Mucosa of descending colon (tissue), 3 donors: ENCODE measurements at regions not wholly inside any gene's neighbourhood (a gene's known extent, or its start where the extent isn't known, plus 50 kb on each side); places are given as distances from the start of the nearest gene placed in this dataset.

Experiments
- ATAC-seq: fragments of 200-7000 bp; cut with Tn5 transposase; one replicate; pipeline ENCODE4 v1.9.1; 2020; ENCODE audit warnings: mild to moderate bottlenecking, moderate library complexity
- DNase-seq, 3 donors: peaks; one replicate each; pipeline ENCODE4 v3.0.0-alpha.2; 2020
- H3K36me3 ChIP-seq: fragments of 200-600 bp; one replicate; pipeline ENCODE4 v1.8.0; 2021; ENCODE audit warnings: low read depth, mild to moderate bottlenecking
- H3K4me1 ChIP-seq: fragments of 200-600 bp; one replicate; pipeline ENCODE4 v1.8.0; 2021; ENCODE audit warnings: low read depth, mild to moderate bottlenecking
- H3K4me3 ChIP-seq: fragments of 200-600 bp; one replicate; pipeline ENCODE4 v1.8.0; 2021; ENCODE audit warnings: mild to moderate bottlenecking
- H3K9me3 ChIP-seq: fragments of 200-600 bp; one replicate; pipeline ENCODE4 v1.8.0; 2021; ENCODE audit warnings: mild to moderate bottlenecking
- intact Hi-C, 2 donors: fragments of 100-400 bp; cut with DNase I in 1 of 2; cut with micrococcal nuclease in 1 of 2; formaldehyde crosslinking; loops; one replicate each; pipeline versions ENCODE4 v1.11.0 to v1.11.1; 2022; cut with DNase I, micrococcal nuclease
- TF ChIP-seq, protein P1 (sequence below): fragments of 200-600 bp; IDR thresholded peaks from one replicate; pipeline ENCODE4 v1.8.0; 2022; ENCODE audit warnings: antibody characterized with exemption, mild to moderate bottlenecking
- donor health status: DM: no; HTN: no; CAD: no; lungs with moderate emphysema.
- donor health status: DM: no; HTN: no; CAD: no.
- donor health status: DM: no; HTN: yes; CAD: no.

DNA sequence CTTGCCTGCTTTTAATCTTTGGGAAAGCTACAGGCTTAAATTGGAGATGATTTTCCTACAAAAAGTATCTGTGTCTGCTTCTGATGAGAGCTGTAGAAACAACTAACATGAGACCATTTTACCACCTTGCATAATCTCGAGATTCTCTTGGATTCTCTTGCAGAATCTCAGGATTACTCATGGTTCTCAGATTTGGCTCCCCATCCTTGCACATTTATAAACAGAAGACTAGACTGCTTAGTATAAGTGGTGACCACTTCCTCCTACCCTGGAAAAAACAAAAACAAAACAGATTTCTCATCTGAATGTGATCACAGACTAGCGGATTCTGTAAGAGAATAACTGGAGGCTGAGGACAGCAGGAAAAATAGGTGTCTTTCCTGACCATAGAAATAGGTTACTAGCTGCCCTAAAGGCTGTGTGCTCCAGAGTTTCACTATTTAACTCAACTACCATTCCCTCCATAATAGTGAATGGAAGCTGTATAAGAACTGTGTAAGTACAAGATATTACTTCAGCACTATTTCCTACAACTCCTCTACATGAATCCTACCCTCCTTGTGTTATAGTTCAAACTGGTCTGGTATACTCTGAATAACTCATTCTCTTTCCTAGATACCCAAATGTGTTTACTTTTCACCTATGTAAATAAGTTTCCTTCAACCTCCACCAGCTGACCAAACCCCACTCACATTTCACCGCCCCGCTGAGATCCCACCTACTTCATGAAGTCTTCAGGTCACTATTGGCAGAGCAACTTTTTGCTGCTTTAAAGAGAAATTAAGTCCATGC is 122.2 kb upstream of the C2CD4B start:
- Histone ChIP-seq H3K9me3 (no peaks in the 10 kb centered on the region), H3K4me3 (no peak overlapping the region), H3K4me1 (peaks cover 3% of the 10 kb centered on the region), H3K36me3 (no peaks in the 10 kb centered on the region)
- TF ChIP-seq, protein P1, sequence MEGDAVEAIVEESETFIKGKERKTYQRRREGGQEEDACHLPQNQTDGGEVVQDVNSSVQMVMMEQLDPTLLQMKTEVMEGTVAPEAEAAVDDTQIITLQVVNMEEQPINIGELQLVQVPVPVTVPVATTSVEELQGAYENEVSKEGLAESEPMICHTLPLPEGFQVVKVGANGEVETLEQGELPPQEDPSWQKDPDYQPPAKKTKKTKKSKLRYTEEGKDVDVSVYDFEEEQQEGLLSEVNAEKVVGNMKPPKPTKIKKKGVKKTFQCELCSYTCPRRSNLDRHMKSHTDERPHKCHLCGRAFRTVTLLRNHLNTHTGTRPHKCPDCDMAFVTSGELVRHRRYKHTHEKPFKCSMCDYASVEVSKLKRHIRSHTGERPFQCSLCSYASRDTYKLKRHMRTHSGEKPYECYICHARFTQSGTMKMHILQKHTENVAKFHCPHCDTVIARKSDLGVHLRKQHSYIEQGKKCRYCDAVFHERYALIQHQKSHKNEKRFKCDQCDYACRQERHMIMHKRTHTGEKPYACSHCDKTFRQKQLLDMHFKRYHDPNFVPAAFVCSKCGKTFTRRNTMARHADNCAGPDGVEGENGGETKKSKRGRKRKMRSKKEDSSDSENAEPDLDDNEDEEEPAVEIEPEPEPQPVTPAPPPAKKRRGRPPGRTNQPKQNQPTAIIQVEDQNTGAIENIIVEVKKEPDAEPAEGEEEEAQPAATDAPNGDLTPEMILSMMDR = no peak
- ATAC-seq = peak; percentile 20
- intact Hi-C loops = no loop called here
- DNase-seq = no peak

DNA sequence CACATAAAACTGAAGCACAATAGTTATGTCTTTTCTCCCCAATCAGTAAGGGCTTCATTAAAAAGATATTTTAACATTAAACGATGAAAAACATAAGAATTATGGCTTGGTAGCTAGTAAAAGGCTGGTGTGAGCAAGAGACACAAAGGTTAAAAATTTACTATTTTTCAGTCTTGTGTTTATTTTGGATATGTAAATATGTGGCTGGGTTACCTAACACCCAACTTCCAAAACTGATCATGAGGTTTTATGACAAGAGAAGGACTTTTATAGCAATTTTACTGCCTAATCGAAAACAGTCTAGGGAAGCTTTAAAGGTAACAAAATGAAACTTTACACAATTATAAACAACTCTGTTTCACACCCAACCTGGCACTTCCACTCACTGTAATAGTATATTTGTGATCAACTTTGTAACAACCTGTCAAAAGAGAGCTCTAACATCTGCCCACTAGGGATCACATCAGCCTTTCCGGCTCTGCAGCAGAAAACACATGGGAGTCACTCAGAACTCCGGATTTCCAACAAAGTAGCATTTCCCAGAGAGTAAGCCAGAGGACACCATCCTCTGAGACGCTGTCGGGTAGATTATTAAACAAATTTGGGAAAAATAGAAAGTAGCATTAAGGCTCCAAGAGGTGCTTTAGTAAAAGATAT is 123.4 kb upstream of the C2CD4B start:
- ATAC-seq (peak; percentile 34), DNase-seq (no peak)
- H3K4me1 ChIP-seq = peaks cover 3% of the 10 kb centered on the region
- no peaks in the 10 kb centered on the region for H3K36me3 ChIP-seq
- no peak overlapping the region for H3K4me3 ChIP-seq
- TF ChIP-seq, protein P1 = no peak
- no peaks in the 10 kb centered on the region for H3K9me3 ChIP-seq
- intact Hi-C loops = no loop called here

DNA sequence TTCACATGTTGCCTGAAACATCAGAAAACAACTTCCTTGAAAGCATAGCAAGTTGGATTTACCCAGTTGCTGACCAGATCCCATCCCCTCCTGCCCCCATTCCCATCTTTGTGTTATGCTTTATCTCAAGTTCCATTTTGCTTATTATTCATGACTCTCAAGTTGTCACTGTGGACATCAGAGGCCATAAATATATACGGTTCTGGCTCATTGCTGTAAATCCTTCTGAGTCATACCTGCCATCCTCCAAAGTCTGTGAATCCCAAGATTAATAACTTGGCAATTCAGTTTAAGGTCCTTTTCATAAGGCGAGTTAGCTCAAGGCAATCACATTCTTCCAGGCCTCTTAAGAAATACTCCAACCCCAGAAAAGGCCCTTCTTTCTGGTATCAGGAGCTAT is 126.2 kb upstream of the C2CD4B start:
- TF ChIP-seq, protein P1 = no peak
- intact Hi-C loops = no loop called here
- Histone ChIP-seq H3K9me3 (no peaks in the 10 kb centered on the region), H3K4me1 (peaks cover 3% of the 10 kb centered on the region), H3K4me3 (no peak overlapping the region), H3K36me3 (no peaks in the 10 kb centered on the region)
- DNase-seq (no peak), ATAC-seq (no peak)

DNA sequence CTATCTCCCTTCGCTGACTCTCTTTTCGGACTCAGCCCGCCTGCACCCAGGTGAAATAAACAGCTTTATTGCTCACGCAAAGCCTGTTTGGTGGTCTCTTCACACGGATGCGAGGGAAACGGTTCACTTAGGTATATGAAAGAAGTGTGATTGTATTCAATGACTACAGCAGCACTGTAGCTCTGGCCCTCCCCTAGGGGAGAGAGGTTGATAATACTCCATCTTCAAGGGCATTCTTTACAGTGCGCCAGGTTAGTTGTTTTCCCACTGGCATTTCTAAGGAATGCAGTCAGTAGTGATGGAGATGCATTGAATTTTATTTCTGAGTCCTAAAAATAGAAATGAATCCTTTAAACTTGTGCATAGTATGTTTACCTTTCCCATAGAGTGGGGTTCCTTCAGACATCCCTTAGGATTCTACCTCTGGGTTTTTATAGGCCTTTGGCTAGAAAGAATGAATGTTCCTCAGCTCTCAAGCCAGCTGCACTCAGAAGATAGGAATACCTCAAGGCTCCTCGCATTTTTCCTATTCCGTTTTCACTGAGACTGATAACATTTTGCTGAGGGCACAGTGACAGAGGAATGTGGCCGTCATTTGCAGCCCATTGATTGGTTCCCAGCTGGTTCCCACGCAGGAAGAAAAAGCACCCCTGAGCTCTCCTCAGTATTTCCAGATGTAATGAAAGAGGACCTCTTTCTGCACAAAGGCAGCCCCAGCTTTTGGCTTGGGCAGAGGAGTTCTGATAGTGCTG is 131.8 kb upstream of the C2CD4B start:
- TF ChIP-seq, protein P1 = no peak
- DNase-seq = no peak
- intact Hi-C loops = no loop called here
- no peak for ATAC-seq
- no peaks in the 10 kb centered on the region for H3K9me3 ChIP-seq
- H3K4me1 ChIP-seq = no peaks in the 10 kb centered on the region
- H3K36me3 ChIP-seq = no peaks in the 10 kb centered on the region
- no peak overlapping the region for H3K4me3 ChIP-seq

DNA sequence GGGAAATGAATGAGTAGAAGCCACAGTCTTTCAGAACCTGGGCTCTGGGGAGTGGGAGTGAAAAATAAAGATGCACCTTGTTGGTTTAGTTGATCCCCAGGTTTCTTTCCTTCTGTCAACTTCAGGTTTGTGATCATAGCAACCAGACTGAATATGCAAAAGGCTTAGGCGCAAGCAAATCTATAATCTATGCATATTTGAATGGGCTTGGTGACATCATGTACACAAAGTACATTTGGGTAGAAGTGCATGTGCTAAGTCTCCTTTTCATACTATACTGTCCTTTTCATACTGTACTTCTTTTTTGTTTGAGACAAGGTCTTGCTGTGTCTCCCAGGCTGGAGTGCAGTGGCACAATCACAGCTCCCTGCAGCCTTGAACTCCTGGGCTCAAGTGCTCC is 132.4 kb upstream of the C2CD4B start:
- Histone ChIP-seq H3K9me3 (no peaks in the 10 kb centered on the region), H3K4me1 (no peaks in the 10 kb centered on the region), H3K4me3 (no peak overlapping the region), H3K36me3 (no peaks in the 10 kb centered on the region)
- TF ChIP-seq, protein P1 = no peak
- intact Hi-C loops = no loop called here
- DNase-seq = no peak
- ATAC-seq = no peak
